NCI-H1105 (cell line): ENCODE measurements at regions not wholly inside any gene's neighbourhood (a gene's known extent, or its start where the extent isn't known, plus 50 kb on each side); places are given as distances from the start of the nearest gene placed in this dataset.
"Not testable (repeated sequence)": the region's sequence is repeated elsewhere in the genome, so short reads cannot be mapped to it uniquely, and the experiment has no call there.

Experiments
- DNase-seq: peaks from one replicate; lab custom pipeline; 2025; lab: John Stamatoyannopoulos, UW

DNA sequence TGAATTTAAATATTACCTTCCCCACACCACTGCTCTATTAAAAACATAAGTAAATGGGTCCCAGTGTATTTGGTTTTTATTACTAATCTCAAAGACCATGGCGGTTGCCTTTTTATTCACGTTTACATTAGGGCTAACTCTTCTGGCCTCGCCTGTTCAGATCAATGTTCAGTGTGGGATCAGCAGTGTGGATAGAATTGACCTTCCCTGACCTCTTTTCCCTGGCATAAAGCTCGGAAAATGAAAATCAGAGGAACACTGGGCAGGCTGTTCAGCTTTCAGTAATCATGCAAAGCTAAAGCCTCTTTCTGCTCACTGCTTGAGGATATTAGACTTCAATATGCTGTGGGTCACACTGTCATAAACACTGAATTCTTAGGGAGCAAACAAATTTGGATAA lies 422.6 kb upstream of the ONECUT1 start:
- no peak for DNase-seq

DNA sequence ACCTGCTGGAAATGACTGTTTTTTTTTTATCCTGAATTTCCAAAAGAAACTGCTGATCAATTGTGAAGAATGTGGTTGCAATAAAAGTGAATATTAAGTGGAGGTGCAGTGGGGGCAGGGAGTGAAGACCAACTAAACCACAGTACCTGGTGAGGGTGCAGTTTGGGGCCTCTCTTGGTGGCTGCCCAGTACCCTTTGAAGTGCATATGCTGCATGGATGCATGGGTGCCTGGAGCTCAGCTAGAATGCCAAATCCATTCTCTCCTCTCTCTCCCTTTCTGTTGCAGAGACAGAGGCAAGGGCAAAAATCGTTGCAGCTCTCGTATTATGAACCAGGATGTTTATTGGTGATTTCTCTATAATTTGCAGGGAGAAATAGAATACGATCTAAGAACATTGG lies 420.5 kb upstream of the ONECUT1 start:
- no peak for DNase-seq

DNA sequence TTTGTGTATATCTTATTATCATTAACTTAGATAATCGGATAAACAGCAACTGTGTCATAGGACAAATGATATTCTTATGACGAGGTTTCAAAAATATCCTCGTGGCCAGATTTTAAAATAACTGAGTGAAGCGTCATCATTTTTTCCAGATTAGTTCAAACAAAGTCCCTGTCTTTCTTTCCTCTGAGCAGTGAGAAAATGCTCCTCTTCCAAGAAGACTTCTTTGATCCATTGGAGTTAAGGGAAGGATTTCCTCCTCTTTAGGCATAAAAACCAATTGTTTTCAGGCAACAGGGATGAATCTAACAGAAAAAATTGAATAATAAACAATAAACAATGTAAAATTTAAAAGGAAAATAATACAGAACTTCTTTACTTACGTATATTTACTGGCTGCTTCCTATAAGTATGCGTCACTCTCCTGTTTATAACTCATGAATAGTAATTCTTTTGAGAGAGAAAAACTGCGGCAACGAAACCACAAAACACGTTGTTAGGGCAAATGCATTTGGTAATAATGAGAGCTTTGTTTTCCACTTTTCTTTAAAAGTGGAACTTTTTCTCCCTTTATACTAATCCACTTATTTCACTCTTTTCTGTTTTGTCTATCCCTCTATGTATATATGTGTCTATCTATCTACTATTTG lies 419.4 kb upstream of the ONECUT1 start:
- no peak for DNase-seq

DNA sequence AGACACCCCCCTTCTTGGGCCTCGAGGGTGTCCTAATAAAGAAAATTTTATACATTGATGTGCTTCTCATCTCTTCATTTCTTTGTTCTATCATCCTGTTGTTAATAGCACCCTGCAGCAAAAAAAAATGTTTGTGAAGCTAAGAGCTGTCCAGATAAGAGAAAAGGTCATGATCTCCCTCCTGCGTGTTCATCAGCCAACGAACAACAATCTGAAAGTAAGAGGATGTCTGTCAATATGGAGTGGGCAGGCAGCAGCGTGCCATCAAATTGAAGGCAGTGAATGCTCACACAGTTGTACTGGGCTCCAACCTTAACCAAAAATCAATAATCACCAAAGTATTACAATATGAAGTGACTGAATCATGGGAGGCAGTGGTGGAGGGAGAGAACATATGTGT lies 418.6 kb upstream of the ONECUT1 start:
- no peak for DNase-seq

DNA sequence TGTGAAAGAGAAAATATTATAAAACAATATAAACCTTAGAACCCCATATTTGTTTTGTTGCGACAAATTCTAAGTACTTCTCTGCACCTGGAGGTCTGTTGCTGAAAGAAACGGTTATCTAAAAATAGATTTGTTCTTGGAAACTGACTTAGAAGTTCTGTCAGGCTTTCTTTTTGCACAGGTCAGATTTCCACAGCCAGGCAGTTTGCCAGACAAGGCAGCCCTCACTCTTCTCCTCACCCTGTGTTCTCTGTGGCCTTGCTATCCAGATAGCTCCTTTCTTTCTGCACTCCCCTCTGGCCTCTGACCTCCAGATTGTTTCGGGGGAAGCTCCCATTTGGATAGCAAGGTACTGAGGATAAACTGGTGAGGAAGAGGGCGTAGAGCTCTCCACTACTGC lies 413.3 kb upstream of the ONECUT1 start:
- DNase-seq, result no peak

DNA sequence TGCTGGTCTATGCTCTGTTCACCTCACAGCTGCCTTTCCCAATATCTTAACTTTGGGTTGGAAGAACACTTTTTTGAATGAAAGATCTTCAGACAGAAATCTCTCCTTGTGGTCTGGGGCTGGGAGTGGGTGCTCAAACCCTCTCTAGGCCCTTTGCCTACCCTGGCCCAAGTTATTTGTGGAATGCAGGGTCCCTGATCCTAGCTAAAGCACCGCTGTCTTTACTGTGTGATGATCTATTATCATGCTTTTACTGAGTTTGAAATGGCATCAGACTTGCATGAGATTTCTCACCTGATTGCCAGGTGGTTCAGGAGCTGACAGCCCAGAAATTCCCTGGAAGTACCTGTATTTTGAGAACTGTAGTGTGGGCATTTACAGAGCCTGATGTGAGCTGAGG lies 412.7 kb upstream of the ONECUT1 start:
- no peak for DNase-seq

DNA sequence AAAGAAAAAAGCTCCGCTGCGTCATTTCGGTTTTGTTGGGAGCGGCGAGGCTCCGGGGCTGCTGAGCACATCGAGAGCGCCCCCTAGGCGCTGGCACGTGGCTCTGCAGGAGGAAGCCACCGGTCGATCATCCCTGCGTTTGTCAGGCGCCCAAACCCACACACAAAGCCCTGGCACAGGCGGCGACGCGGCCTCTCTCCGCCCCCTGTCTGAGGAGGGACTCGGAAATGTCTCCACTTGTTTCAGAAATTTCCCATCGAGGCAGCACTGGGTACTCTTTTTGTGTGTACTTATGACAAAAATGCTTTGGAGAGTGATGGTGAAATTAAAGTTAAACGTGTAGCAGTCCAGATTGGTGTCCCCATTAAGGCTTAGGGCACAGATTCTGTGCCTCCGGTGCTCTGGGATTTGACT lies 407.3 kb upstream of the ONECUT1 start:
- peak; percentile 50 for DNase-seq

DNA sequence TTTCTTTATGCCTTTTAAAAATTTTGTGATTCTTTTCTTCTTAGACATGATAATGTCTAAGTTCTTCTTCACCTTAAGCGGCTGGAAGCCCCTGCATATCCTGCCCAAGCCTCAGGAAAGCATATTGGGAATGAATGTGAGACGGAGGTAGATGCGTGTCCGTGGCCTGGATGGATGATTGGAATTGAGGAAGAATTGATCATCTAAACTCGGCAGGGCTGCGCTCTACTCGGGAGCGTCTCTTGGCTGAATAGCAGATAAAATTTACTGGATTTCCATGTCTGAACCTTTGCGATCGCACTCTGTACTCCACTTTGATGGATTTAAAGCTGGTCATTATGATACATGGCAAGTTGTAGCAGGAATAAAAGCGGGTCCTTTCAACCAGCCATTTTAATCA lies 406.7 kb upstream of the ONECUT1 start:
- DNase-seq, result no peak

DNA sequence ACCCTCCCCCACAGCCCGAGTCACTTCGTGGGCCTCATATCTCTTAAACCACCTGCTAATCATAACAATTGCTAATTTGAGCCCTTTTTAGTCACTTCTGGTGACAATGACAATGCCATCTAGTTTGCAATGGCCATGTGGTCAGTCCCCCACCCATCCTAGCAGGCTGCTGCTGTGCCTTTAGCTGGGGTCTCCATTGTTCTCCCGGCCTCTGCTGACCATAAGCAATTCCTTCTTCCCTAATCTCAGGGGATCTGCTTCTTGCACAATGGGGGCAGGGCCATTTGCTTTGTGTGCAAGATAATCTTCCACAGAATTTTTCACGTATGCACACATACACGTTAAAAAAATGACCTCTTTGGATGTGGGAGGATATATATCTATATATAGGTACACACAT lies 406.1 kb upstream of the ONECUT1 start:
- no peak for DNase-seq

DNA sequence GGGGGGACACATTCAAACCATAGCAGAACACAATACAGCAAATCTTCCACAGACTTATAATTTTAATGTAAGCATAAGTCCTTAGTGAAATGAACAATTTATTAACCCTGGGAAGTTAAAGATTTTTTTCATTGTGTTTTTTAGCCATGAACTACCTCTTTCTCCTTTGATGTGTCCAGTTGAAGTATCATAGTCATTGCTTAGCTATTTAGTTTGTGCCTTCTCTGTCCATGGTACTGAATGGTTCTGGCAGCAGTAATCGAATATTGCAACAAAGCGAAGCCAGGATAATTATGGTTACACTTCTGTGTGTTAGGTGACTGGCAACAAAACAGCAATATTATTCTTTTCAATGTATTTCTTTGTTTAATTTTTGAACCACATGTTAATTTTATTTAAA lies 403.0 kb upstream of the ONECUT1 start:
- no peak for DNase-seq

DNA sequence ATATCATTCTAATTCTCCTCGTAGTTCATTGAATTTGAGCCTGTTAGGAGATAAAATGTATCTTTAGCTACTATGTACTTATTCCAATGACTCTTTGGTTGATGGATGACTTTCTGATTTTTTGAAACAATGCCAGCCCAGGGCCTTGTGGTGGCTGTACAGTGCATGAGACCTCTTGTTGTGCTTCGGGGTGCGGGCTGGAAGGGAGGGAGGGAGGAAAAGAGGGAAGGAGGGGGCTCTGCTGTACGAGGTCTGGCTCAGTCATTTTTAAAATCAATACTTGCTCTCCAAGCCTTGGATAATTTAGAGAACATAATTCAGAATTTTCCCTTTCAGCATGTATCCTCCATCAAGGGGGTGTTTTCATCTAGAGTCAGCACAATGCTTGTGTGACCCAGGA lies 399.7 kb upstream of the ONECUT1 start:
- DNase-seq, result no peak

DNA sequence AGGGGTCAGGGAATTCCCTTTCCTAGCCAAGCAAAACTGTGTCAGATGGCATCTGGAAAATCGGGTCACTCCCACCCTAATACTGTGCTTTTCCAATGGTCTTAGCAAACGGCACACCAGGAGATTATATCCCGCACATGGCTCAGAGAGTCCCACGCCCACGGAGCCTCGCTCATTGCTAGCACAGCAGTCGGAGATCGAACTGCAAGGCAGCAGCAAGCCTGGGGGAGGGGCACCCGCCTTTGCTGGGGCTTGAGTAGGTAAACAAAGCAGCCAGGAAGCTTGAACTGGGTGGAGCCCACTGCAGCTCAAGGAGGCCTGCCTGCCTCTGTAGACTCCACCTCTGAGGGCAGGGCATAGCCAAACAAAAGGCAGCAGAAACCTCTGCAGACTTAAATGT lies 393.3 kb upstream of the ONECUT1 start:
- not testable (repeated sequence) for DNase-seq

DNA sequence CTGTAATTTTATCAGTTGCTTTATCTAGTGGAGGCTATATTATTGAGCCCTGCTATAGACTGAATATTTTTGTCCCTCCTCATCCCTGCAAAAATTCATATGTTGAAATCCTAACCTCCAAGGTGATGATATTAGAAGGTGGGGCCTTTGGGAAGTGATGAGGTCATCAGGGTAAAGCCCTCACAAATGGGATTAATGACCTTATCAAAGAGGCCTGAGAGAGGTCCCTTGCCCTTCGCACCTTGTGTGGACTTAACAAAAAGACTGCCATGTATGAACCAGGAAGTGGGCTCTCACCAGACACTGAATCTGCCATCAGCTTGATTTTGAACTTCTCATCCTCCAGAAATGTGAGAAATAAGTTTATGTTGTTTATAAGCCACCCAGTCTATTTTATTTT lies 381.4 kb upstream of the ONECUT1 start:
- no peak for DNase-seq

DNA sequence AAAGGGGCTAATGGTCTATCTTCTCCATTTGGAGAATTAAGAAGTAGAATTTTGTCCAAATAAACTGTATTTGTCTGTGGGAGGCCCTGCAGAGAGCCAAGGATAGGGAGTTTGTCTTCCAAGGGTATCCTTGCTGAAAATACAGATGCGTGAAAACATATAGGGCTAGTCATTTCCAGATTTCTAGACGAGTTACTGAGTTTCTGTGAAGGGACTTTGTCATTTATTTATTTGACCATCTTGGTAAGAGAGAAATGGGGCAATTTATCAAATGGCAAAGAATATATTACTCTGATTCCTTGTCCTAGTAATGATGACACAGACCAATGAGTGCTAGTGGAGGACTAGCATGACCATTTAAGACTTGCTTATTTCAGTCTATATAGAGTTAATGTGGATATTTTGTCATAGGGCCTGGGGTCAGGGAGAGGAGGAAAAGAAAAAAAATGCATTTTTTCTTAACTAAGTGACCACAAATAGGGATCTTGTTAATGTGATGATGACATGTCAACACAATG lies 376.6 kb upstream of the ONECUT1 start:
- no peak for DNase-seq

DNA sequence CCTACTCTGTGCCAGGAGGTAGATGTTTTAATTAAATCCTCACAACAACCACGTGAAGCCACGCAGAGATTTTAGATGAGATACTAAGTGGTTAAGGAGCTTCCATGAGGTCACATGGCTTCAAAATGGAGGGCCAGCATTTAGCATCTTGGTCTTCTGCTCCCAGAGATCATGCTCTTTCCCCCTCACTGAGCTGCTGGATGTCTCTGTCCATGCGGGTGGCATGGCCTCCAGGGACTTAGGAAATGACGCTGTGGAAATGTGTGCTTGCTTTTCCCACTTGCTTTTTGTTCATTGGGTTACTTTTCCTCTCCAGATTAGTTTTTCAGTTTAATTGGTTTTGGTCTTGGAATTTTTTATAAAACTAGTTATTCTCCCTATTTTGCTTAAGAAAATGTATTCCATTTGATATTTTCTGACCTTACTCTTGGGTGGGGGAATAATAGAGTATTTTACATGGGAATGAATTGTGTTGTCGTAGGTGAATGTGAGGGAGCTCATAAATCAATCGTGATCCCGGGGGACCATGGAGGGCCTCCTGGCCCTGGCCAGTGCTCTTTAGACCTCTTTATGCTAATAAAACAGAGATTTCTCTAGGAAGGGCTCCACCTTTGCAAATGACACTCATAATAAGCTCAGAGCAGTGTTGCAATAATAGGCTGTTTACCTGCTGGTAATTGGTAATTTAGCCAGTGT lies 376.0 kb upstream of the ONECUT1 start:
- DNase-seq, result no peak

DNA sequence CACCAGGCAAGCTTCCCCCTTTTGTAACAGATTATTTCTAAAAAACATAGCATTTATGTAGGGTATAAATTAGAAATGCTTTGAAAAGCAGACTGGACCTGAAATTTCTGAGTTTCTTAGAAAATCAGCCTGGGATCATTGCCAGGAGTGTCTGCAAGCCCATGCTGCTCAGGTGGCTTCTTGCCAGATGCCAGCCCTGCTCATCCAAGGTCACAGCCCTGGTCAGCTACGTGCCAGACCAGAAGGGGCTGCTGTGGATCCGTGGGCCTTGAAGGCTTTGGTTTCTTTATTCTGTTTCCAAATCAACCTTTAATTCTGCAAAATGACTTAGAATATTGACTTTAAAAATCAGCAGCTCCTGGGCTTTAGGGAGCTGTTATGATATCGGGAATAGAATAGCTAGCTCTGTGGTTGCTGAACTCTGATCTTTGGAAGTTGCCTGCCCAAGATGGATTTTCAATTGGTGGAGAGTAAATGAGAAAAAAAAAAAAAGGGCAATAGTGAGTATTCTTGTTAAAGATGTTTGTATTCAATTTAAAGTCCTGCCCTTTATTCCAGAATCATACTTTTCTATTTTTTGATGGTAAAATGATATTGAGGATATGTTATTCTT lies 370.1 kb upstream of the ONECUT1 start:
- DNase-seq, result no peak

DNA sequence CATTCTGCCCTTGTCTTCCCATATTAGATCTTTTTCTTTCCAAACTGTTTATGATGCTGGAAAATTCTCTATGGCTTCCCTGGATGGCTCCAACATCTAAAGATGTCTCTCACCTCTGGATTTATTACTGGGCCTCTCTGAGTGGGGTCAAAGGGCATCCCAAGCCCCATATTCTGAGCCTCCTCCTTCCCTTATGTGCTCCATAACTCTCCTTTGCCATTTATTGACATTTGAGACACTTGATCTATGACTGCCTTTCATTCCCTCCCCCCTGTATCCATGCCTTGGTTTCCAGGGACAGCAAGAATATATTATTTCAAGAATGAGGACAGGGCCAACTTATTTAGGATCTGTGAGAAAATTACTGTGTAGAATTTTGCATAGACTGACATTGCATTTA lies 369.3 kb upstream of the ONECUT1 start:
- no peak for DNase-seq

DNA sequence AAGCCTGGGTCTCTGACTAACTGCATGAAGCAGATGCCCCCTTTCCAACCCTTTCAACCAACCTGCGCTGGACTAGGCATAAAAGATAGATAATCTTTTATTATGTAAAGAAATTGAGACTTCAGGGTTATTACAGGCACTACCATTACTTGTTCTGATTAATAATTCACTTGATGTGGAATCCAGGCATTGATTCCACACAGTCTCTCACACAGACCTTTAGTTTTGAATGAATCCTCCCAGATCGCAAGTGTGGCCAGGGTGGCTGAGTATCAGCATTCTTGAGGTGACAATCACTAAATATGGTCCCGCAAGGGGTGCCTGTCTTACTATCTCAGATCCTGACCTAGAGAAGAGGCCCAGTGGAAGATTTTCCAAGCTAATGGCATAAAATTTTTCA lies 368.9 kb upstream of the ONECUT1 start:
- DNase-seq, result no peak

DNA sequence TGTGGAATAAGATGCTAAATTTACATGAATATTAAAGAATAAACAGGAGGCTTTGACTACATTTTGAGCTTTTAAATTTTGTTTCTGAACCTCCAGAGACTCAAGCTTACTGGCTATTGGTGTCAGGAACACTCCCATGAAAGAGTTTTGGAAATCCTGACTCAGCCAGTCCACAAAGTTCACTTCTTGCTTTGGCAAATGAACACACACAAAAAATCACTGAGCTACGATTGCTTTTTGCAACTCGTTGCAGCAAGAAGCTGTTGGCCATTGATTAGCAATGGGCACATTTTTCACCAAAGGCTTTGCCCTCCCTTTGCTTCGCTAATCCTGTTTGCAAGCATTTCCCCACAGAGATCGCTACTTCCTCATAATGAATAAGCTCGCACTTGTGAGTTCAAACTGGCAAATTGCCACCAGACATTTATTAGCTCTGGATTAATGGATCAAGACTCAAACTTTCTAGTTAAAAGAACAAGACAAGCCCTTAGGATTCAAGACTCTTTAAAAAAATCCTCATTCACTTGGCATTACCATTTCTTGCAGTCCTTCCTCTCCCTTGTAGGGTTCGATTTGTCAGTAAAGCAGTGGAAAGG lies 343.2 kb upstream of the ONECUT1 start:
- DNase-seq, result no peak

DNA sequence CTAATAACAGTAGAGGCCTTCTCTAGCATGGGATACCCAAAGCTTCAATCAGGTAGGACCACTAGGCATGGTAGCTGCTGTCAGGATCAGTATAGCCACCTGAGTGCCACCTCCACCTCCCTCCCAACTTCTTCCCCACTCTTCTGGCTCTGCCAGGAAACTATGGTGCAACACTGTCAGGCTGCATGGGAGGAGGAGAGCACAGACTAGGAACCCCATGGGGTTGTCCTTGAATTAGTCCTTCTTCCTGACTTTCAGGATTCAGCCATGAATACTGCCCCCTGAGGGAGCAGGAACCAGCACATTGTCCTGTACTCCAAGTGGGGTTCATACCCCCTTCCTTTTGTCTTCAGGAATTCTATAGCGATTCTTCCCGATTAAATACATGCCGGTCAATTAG lies 340.8 kb upstream of the ONECUT1 start:
- DNase-seq, result no peak

DNA sequence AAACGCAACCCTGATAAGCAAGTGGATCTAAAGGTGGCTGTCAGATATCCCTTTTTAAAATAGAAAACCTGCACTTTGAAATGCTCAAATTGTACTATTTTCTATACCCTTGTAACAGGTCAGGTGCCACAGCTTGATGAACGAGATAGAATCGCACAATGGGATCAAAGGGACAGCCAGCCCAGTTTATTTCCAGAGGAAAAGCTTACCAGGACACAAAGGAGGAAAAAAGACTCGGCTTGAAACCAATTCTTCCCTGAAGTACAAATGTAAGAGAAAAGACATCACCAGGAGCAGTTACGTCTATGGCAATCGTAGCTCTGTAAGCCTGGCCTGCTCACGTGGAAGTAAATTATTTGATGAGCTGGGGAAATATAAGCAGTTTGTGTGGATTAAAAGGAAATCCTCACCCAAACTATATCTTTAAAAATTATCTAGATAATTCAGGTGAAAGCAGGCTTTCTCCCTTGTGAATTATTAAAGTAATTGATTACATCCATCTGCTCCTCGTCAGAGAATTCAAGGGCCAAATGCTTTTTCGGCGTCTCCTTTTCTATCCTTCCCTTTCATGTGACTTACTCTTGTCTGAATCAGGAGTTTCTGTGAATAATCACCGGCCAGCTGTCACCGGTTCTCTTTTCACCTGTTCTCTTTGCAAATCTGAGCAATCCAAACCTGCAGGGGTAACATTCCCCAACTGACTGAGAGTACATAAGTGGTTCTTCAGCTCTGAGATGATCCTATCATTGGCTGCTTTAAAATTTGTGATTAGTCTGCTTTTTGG lies 339.2 kb upstream of the ONECUT1 start:
- DNase-seq, result no peak

DNA sequence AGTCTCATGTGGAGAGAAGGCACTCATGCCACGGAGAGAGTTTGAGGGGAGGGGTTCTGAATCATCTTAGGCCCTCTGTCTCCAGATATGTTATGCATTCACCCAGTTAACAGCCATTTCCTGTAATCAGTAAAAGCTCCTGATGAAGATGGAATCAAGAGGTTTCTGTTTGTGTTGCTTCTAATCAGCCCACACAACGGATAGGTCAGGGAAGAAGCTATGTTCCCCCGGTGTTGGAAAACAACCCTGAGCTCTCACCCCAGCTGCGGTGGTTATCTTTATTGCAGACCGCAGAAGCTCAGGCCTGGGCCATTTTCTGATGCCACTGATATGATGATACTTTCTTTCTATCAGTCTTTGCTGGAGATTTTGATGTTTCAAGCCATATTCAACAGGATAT lies 338.5 kb upstream of the ONECUT1 start:
- DNase-seq, result no peak
